ENCODE measurements at regions not wholly inside any gene's neighbourhood (a gene's known extent, or its start where the extent isn't known, plus 50 kb on each side); places are given as distances from the start of the nearest gene placed in this dataset.

- TF ChIP-seq REST (IDR thresholded peaks at IDR 0.05; ENCODE audit: insufficient read depth in 1 of 2, low read depth in 2 of 2, low read length in 2 of 2) = no peak
- TF ChIP-seq POLR2AphosphoS5 (IDR thresholded peaks at IDR 0.05; ENCODE audit: low read depth, low read length) = no peak
- TF ChIP-seq SIN3A (IDR thresholded peaks at IDR 0.05; ENCODE audit: borderline replicate concordance, insufficient read depth, low read length) = no peak
- TF ChIP-seq FOXP2 (optimal IDR thresholded peaks at IDR 0.05; ENCODE audit: borderline replicate concordance, extremely low read depth, extremely low read length, insufficient read depth) = no peak
- no peak for TF ChIP-seq TAF1 (IDR thresholded peaks at IDR 0.05; ENCODE audit: borderline replicate concordance, insufficient read depth, low read length)
These were observed 363.7 kb upstream of the RGMA start for GRCh38 chr15:93452537-93453211.

Measured in PFSK-1 (cell line).